ENCODE measurements at regions not wholly inside any gene's neighbourhood (a gene's known extent, or its start where the extent isn't known, plus 50 kb on each side); places are given as distances from the start of the nearest gene placed in this dataset.
"Not testable (repeated sequence)": the region's sequence is repeated elsewhere in the genome, so short reads cannot be mapped to it uniquely, and the experiment has no call there.

DNA sequence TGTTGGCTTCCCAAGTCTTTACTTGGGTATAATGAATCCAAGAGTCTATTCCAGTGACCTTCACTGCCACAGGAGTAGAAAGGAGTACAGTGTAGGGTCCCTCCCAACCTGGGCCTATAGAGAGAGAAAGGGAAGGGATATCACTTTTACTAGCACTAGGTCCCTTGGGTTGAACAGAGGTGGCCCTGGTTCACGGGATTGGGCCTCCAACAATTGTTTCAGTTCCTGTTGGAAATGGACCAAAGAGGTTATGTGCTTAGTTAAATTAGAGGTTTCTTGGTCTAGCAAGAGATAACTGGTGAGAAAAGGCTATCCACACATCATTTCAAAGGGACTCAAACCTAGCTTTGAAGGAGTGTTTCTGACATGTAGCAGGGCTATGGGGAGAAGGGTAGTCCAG is 57.1 kb upstream of the MED14 start (continued):
- TF ChIP-seq, protein P1, sequence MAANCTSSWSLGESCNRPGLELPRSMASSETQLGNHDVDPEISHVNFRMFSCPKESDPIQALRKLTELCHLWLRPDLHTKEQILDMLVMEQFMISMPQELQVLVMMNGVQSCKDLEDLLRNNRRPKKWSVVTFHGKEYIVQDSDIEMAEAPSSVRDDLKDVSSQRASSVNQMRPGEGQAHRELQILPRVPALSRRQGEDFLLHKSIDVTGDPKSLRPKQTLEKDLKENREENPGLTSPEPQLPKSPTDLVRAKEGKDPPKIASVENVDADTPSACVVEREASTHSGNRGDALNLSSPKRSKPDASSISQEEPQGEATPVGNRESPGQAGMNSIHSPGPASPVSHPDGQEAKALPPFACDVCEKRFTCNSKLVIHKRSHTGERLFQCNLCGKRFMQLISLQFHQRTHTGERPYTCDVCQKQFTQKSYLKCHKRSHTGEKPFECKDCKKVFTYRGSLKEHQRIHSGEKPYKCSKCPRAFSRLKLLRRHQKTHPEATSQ (tag by site-specific recombination; IDR thresholded peaks at IDR 0.05) = no peak
- no peak for TF ChIP-seq ZNF621 (tag by site-specific recombination; IDR thresholded peaks at IDR 0.05)
- TF ChIP-seq ZNF184 (tag by site-specific recombination; IDR thresholded peaks at IDR 0.05) = no peak

DNA sequence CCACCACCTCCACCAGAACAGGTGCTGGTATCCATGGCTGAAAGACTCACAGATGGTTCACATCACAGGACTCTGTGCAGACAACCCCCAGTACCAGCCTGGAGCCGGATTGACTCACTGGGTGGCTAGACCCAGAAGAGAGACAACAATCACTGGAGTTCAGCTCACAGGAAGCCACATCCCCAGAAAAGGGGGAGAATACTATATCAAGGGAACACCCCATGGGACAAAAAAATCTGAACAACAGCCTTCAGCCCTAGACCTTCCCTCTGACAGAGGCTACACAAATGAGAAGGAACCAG is 59.4 kb upstream of the MED14 start:
- not testable (repeated sequence) for H3K9me3 ChIP-seq (ENCODE audit: control insufficient read depth, insufficient read depth, low read depth, low read length); H3K4me1 ChIP-seq (ENCODE audit: control insufficient read depth, insufficient read depth, low read length); H3K4me3 ChIP-seq (ENCODE audit: low read depth, low read length); H3K36me3 ChIP-seq (ENCODE audit: control insufficient read depth in 2 of 2, insufficient read depth in 1 of 2, low read length in 2 of 2)
- H3K27ac ChIP-seq (ENCODE audit: extremely low read depth, low read depth, low read length) = peak overlapping the region; percentile 85; the same call in 1 of the 2 replicates
- ChIA-PET CTCF (interaction anchor here (0.6 to 4.4 kb wide), 26 partner anchors 10 to 250 kb away, joined by 3 to 76 read pairs (median 5); partner anchors contain the start of gene CXorf38), POLR2A (interaction anchor here (0.9 to 1.3 kb wide), 3 partner anchors 14 to 290 kb away, joined by 3 to 5 read pairs (median 3); no protein-coding TSS in a partner anchor)

DNA sequence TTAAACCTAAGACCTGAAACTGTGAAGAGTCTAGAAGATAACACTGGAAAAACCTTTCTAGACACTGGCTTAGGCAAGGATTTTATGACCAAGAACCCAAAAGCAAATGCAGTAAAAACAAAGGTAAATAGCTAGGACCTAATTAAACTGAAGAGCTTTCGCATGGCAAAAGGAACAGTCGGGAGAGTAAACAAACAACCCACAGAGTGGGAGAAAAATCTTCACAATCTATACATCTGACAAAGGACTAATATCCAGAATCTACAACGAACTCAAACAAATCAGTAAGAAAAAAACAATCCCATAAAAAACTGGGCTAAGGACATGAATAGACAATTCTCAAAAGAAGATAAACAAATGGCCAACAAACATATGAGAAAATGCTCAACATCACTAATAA is 64.4 kb upstream of the MED14 start:
- H3K36me3 ChIP-seq (ENCODE audit: control insufficient read depth in 2 of 2, insufficient read depth in 1 of 2, low read length in 2 of 2); POLR2A ChIA-PET; H3K4me1 ChIP-seq (ENCODE audit: control insufficient read depth, insufficient read depth, low read length); H3K9me3 ChIP-seq (ENCODE audit: control insufficient read depth, insufficient read depth, low read depth, low read length); H3K27ac ChIP-seq (ENCODE audit: extremely low read depth, low read depth, low read length); CTCF ChIA-PET; H3K4me3 ChIP-seq (ENCODE audit: low read depth, low read length): not testable (repeated sequence)
- TF ChIP-seq ZNF558 (tag by site-specific recombination; IDR thresholded peaks at IDR 0.05) (0 out of 2 replicates have a peak, but pooled peaks have one; percentile 76), FEZF1 (tag by site-specific recombination; IDR thresholded peaks at IDR 0.05) (peak; percentile 73), GLIS1 (tag by site-specific recombination; IDR thresholded peaks at IDR 0.05) (peak; percentile 52; the same call in 1 of the 2 replicates)

DNA sequence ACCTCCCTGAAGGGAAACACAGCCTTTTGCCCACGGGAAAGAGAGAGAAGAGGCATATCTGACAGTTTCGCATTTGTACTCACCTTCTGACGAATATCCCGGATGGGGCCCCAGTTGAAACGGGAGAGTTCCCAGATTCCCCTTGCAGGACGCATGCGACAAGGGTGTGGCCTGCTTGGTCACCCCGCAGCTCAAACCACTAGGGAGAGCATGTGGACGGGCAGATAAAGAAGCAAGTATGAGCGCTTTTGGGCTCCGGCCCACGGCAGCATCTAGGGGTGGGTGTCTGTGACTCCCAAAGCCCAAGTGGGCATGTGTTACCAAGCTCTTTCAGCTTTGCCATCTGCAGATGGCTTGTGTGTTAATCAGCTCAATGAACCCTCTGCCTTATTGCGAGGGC is 70.1 kb upstream of the MED14 start:
- POLR2A ChIA-PET = no interaction called here
- Histone ChIP-seq H3K9me3 (ENCODE audit: control insufficient read depth, insufficient read depth, low read depth, low read length) (no peaks in the 10 kb centered on the region), H3K4me3 (ENCODE audit: low read depth, low read length) (no peak overlapping the region), H3K36me3 (ENCODE audit: control insufficient read depth in 2 of 2, insufficient read depth in 1 of 2, low read length in 2 of 2) (no peaks in the 10 kb centered on the region), H3K4me1 (ENCODE audit: control insufficient read depth, insufficient read depth, low read length) (no peaks in the 10 kb centered on the region), H3K27ac (ENCODE audit: extremely low read depth, low read depth, low read length) (no peak overlapping the region)
- CTCF ChIA-PET = no interaction called here
- TF ChIP-seq, protein P2, sequence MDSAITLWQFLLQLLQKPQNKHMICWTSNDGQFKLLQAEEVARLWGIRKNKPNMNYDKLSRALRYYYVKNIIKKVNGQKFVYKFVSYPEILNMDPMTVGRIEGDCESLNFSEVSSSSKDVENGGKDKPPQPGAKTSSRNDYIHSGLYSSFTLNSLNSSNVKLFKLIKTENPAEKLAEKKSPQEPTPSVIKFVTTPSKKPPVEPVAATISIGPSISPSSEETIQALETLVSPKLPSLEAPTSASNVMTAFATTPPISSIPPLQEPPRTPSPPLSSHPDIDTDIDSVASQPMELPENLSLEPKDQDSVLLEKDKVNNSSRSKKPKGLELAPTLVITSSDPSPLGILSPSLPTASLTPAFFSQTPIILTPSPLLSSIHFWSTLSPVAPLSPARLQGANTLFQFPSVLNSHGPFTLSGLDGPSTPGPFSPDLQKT (IDR thresholded peaks at IDR 0.05; ENCODE audit: borderline replicate concordance, low read depth, low read length) = no peak
- TF ChIP-seq ZNF19 (tag by site-specific recombination; IDR thresholded peaks at IDR 0.05; ENCODE audit: low read depth) (no peak), ZEB2 (tag by site-specific recombination; IDR thresholded peaks at IDR 0.05) (no peak), ZXDB (tag by site-specific recombination; IDR thresholded peaks at IDR 0.05) (no peak), ZNF664 (tag by site-specific recombination; IDR thresholded peaks at IDR 0.05) (no peak), ZNF707 (tag by site-specific recombination; IDR thresholded peaks at IDR 0.05) (no peak), GLIS1 (tag by site-specific recombination; IDR thresholded peaks at IDR 0.05) (no peak), ZNF223 (tag by site-specific recombination; IDR thresholded peaks at IDR 0.05) (no peak), ZNF214 (tag by site-specific recombination; IDR thresholded peaks at IDR 0.05; ENCODE audit: borderline replicate concordance) (no peak), ZNF433 (tag by site-specific recombination; IDR thresholded peaks at IDR 0.05; ENCODE audit: low read depth) (no peak), YY1 (tag by site-specific recombination; IDR thresholded peaks at IDR 0.05) (no peak), ZNF394 (tag by site-specific recombination; IDR thresholded peaks at IDR 0.05; ENCODE audit: borderline replicate concordance) (no peak), ZNF529 (tag by site-specific recombination; IDR thresholded peaks at IDR 0.05; ENCODE audit: insufficient replicate concordance) (no peak)
- TF ChIP-seq, protein P3, sequence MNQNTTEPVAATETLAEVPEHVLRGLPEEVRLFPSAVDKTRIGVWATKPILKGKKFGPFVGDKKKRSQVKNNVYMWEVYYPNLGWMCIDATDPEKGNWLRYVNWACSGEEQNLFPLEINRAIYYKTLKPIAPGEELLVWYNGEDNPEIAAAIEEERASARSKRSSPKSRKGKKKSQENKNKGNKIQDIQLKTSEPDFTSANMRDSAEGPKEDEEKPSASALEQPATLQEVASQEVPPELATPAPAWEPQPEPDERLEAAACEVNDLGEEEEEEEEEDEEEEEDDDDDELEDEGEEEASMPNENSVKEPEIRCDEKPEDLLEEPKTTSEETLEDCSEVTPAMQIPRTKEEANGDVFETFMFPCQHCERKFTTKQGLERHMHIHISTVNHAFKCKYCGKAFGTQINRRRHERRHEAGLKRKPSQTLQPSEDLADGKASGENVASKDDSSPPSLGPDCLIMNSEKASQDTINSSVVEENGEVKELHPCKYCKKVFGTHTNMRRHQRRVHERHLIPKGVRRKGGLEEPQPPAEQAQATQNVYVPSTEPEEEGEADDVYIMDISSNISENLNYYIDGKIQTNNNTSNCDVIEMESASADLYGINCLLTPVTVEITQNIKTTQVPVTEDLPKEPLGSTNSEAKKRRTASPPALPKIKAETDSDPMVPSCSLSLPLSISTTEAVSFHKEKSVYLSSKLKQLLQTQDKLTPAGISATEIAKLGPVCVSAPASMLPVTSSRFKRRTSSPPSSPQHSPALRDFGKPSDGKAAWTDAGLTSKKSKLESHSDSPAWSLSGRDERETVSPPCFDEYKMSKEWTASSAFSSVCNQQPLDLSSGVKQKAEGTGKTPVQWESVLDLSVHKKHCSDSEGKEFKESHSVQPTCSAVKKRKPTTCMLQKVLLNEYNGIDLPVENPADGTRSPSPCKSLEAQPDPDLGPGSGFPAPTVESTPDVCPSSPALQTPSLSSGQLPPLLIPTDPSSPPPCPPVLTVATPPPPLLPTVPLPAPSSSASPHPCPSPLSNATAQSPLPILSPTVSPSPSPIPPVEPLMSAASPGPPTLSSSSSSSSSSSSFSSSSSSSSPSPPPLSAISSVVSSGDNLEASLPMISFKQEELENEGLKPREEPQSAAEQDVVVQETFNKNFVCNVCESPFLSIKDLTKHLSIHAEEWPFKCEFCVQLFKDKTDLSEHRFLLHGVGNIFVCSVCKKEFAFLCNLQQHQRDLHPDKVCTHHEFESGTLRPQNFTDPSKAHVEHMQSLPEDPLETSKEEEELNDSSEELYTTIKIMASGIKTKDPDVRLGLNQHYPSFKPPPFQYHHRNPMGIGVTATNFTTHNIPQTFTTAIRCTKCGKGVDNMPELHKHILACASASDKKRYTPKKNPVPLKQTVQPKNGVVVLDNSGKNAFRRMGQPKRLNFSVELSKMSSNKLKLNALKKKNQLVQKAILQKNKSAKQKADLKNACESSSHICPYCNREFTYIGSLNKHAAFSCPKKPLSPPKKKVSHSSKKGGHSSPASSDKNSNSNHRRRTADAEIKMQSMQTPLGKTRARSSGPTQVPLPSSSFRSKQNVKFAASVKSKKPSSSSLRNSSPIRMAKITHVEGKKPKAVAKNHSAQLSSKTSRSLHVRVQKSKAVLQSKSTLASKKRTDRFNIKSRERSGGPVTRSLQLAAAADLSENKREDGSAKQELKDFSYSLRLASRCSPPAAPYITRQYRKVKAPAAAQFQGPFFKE (tag by site-specific recombination; IDR thresholded peaks at IDR 0.05; ENCODE audit: borderline replicate concordance) = no peak

All from HEK293 (cell line).